Activated CD4-positive, alpha-beta T cell treated with anti-CD3 and anti-CD28 coated beads, Interleukin-2, amount 50 U/mL, for 16 hours (primary cell): ENCODE measurements at regions not wholly inside any gene's neighbourhood (a gene's known extent, or its start where the extent isn't known, plus 50 kb on each side); places are given as distances from the start of the nearest gene placed in this dataset.

Experiments used
- DNase-seq: peaks from one replicate; pipeline ENCODE4 v3.0.0-alpha.2; 2020

DNA sequence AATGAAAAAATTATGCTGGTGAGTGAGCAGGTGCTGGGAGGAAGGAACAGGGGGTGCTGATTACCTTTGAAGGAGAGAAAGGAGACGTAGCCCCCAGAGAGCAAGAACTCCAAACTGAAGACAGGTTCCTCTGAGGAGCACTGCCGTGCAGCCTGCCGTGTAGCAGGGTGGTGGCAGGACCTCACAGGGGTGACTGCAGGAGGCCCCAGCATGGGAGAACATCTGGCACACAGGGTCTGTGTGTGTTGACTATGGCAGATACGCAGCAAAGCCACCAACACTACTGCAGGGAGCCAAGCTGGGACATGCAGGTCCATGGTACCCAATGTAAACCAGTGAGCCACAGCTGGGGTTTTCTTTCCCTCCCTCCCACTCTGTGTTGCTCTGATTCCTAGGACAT, 192.1 kb upstream of the PDE1C start:
- DNase-seq, result no peak

DNA sequence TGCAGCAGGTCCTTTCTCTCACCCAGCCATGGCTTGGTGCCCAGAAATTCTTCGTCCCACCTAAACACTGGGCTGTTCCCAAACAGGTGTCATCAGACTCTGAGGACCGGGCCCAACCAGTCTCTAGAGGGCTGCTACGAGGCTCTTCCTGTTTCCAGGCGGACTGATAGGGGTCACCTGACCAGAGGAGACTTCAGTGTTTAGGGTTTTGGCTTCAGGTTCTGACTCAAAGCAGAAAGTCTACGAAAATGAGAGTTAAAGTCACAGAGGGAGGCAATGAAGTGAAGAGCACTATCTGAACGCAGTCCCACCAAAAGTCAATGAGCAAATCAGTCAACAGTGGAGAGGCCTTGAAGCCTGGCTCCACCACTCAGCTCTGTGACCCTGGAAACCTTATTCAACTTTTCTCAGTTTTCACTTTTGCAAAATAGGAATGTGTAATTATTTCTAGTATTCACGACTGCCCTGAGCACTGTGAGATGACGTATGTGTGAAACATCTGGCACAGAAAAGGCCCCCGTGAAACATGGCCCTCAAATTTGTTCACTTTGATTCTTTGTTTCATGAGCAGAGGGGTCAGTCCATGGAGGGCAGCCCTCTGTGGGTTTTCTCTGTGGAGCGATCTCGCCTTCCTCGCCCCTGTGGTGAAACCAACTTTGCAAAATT, 189.9 kb upstream of the PDE1C start:
- no peak for DNase-seq

DNA sequence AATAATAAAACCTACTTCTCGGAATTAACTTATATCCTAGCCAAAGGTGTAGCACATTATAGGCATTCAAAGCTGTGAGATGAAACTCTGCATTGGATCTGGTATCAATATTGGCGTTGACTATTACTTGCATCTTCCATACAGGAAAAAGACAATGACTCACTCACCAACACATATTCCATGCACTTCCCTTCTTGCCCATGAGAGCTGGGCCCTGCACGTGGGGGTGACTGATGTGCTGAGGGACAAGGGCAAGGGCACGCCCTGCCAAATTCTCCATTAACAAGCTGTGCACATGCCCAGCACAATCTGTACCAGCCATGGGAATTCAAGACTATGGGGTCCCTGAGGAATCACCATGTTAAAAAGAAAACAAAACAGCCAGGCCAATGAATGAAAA, 188.1 kb upstream of the PDE1C start:
- no peak for DNase-seq

DNA sequence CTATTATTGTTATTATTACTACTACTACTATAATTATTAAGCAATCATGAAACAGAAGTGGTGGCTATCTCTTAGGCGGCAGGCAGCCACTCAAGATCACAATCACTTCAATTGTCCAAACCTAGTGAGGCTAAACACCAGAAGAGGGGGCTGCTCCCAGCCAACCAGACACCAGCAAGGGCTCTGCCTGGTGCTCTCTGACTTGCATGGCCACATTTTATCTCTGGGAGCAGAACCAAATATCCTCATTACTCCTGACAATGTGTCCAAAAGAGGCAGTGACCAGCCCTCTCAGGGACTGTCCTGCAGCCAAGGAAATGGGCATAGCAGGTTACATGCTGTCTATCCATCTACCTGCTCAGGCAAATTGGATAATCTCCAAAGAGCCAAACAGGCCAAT, 187.4 kb upstream of the PDE1C start:
- DNase-seq, result no peak

DNA sequence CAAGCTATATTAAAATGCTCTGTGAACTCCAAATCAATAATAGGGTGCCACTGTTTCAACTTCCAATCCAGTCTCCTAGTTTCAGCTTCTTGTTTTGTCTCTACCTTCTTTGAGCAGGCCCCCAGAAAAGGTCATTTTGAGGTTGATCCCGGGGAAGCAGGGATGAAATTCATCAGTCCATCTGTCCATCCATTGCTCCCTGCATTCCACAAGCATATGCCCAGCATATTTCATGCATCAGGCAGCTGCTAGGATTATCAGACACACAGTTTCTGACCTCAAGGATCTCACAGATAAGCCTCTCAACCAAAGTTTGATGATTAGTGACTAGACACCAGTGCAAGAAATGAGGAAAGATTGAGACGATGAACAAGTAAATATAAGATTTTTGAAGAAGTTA, 186.6 kb upstream of the PDE1C start:
- no peak for DNase-seq

DNA sequence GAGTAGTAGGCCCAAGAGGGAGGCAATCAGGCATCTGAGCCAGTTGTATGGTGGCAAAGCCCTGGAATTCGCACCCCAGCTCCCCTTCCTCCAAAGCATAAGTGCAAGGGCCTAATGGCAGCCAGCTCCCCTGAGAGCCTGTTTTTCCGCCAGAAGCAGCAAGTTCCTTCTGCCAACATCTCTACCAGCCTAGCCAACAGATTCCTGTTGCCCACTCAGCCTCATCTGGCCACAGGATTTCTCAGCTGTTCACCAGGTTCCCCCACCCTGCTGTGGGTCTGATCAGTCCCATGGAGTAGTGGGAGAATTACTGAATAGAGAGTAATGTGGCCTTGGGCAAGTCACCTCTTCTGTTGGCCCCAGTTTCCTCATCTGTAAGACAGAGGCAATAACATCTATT, 186.2 kb upstream of the PDE1C start:
- DNase-seq, result no peak

DNA sequence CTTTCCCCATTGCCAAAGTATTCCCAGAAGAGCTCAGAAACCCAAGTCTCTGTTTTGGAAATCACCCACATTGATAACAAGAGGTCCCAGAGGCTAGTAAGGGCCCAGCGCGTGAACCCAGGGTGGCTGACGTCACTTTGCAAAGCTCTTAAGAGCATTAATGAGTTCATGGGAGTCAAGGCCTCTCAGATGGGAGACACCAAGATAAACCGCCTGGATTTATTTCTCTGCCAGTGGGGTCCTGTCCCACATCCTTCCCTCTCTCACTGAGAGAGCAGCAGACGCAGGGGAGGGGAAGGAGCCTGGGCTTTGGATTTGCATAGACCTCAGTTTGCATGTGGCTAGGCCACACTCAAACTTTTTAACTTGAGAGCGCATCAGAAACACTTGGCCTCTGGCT, 184.8 kb upstream of the PDE1C start:
- DNase-seq, result no peak

DNA sequence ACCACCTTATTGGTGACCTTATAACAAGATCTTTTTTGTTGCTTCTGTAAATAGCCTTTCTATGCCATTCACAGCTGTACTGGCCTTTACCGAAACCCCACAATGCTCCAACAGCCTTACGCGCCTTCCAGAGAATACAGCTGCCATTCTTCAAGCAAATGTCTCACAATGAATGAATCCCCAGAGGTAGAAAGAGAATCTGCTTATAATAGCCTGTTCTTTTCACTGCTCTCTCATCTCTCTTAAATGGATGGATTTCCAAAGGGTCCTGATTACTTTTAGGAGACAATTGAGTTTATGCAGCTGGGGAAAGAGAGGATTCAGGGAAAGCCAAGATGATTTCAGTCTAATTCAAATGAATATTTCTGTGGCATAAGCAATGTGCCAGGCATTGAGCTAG, 183.1 kb upstream of the PDE1C start:
- no peak for DNase-seq

DNA sequence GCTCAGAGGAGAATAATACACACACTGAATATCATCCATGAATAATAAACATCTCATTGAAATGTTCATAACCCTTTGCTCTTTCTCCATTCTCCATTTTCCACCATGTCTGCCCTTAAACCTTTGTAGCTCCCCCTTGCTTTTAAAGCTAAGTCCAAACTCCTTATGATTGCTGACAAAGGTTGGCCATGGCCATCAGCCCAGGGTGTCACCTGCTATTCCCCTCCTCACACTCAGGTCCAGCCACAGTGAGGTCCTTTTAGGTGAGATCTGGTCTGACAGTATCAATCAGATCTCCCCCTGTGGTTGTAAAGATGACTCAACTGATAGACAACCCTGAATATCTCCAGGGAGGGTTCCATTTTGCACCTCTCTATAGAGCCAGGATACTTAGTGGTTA, 181.5 kb upstream of the PDE1C start:
- DNase-seq, result no peak

DNA sequence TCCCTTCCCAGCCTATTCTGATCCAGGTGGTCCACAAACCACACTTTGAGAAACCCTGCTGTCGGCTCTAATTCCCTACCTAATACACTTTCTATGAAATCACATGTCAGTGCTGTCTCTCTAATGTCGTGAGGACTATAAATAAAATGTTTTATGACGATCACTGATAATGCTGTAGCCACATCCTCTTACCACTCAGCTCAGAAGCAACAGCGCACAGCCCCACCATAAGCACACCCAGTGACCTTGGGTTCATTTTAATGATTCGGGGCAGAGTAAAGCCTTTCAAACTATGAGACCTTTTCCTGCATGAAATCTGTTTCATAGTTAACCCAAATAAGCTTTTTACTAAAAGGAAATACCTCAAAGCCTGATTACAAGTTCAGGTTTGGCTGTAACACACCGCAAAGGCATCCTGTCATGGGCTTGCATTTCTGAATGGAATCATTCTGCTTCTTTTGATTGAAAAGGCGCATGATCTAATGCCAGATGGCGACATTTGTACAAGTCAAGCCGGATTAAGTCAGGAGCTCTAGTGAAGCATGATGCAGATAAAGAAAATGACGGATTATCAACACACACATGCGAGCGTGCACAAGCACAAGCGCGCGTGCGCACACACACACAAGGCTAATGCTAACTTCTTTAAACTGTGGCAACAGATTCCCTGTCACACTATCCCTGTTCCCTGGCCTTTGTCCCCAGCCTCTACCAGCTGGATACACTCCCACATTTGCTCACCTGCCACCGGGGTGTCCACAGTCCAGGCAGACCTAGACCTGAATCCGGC, 180.5 kb upstream of the PDE1C start:
- no peak for DNase-seq

DNA sequence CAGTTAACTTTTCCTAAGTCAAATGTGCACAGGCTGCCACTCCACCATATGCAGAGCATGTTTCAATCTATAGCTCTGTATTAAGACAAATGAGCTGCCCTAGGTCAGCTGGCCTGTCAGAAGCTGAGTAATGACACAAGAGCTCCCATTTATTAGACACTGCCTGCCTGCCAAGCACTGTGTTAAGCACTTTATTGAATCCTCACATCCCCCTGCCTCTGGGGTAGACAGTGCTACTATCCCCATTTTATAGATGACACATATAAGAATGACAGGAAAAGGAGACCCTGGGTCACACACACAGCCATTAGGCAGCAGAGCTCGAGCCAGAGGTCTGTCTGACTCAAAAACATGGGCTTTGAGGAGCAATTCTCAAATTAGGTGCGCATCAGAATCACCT, 179.8 kb upstream of the PDE1C start:
- DNase-seq, result no peak

DNA sequence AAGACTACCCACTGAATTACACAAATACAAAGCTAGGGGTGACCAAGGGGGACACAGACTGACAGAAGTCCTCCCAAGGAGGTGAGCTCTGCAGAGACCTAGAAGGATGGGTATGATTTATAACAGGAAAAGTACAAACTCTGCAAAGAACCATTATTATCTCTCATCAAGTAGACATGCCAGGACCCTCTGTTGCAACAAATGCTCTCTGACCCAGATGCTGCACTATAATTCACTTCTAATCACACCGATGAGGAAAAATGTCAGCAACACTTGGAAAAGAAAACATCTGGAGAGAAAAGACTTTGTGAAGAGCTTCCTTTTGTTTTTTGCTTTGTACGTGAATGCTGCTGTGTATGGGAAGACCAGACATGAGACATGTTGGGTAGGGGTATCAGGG, 178.3 kb upstream of the PDE1C start:
- DNase-seq, result no peak

DNA sequence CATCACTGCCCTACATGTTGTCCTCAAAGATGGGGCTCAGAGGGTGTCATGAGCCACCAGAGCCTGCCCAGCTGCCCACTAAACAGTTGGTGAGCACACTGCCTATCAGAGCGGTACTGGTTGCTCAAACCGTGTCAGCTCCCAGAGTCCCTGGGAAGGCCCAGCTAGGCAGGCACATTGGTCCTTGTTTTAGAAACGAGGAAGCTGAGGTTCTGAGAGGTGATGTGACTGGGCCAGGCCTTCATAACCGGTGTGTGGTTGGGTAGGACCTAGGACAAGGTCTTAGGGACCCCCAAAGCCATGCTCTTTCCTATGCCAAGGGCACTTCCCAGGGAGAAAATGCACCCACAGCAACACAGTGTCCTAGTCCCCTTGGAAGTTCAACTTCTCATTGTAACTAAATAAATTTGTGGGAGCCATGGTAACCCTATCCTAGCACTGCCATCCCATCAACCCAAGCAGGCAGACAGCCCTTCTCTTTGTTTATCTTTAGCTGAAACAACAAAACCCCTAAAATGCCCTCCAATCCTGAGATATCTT, 174.7 kb upstream of the PDE1C start:
- DNase-seq, result no peak

DNA sequence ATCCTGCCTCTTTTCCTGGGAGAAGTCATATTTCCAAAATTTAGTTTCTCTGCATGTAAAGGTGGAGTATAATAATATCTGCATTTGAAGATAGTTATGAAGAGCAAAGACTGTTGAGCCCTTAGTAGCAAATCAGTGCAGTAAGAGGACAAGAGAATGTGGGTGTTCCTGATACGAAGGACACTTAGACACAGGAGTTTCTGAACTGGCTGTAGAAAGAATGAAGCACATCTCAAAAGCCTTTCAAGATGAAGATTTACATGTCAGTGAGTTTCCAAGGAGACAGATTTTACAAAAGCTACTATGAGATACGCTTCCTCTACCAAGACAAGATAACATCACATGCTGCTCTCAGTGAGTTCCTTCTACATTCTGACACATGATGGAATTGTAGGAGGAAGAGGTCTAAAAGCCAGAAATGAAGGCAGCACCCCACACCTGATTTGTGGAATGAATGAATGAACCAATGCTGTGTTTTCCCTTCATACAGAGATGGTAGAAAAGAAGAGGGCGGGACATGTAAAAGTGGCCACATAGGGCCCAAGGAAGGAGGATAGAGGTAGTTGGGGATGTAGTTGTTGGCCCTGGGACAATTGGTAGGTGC, 173.6 kb upstream of the PDE1C start:
- no peak for DNase-seq

DNA sequence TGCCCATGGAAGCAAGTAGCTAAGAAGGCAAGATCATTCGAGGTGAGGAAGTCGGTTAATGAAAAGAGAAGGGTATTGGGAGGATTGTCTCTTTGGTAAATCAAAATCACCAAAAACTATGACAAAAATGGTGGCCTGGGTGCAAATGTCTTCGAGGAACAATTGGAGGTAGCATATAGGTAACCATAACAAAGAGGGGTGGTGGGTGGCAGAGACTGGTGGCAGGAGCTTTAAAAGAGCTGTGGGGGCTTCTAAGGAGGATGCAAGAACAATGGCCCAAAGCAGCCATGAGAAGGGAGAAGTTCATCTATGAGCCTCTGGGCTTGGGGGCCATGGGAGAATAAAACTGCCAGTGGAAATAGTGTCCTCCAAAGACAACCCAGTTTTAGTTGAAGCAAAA, 172.2 kb upstream of the PDE1C start:
- DNase-seq, result no peak

DNA sequence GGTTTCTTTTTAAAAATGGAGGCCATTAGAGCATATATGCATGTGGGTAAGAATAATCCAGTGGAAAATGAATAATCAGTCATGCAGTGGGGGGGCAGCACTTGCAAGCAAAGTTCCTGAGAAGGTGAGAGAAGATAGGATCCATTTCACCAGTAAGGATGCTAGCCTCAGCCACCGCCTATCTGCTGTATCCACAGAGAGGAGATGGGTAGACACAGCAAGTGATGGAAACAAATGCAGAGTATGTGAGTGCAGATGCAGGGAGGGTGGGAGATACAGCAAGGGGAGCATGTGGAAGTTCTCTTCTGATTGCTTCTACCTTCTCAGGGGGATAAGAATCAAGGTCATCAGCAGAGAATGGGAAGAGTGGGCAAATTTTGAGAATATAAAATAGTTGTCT, 171.4 kb upstream of the PDE1C start:
- no peak for DNase-seq

DNA sequence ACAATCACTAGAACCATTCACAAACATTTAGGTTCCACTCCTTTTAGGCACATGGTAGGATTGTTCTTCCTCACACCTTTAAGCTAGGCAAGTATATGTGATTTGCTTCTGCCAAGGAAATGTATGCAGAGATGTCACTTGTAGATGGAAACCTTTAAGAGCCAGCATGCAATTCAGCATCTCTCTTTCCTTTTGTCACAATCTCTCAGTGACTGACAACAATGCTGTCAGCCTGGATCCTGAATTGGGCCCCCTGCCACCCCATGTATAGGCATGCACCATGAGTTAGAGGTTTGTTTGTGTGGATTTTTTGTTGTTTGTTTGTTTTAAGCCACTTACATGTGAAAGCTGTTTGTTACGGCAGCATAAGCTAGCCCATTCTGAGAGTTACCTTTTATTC, 169.6 kb upstream of the PDE1C start:
- no peak for DNase-seq

DNA sequence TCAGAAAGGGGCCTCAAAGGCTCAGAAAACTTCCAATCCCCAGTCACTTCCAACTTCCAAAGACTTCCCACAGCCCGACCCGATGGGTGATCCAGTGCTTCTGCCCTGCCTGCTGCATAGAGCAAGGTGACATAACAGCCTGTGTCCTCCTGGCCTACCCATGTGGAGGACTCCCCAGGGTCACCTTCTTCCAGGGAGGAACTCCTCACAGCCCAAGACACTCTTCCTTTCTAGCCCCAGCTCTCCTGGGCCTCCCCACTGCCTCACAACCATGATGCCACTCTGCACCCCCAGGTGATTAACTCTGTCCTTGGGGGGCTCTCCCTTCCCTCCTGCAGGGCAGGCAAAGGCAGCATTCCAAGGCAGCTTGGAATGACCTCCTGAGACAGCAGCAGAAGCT, 158.4 kb upstream of the PDE1C start:
- DNase-seq, result no peak

DNA sequence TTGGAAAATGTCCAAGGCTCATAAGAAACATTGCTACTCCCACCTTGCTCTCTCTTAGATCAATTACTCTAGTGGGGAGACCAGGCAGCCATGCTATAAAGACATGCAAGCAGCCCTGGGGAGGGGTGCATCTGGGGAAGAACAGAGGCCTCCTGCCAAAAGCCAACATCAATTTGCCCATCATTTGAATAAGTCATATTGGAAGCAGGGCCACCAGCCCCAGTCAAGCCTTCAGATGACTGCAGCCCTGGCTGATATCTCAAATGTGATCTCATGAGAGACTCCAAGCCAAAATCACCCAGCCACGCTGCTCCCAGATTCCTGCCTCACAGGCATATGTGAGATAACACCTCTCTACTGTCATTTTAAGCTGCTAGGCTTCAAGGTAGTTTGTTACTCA, 157.5 kb upstream of the PDE1C start:
- no peak for DNase-seq

DNA sequence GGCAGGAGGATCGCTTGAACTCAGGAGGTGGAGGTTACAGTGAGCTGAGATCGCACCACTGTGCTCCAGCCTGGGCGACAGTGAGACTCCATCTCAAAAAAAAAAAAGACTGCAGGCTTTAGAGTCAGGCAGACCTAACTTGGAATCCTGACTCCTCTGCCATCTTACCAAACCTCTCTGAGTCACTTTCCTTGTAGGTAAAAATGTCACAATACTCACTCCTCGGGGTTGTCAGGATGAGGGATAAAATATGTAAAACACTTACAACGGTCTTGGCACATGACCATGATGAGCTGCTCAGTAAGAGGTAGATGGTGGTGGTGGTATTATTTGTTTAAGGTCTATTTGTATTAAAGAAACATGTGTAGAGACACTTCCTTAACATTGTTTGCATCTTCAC, 154.1 kb upstream of the PDE1C start:
- no peak for DNase-seq

DNA sequence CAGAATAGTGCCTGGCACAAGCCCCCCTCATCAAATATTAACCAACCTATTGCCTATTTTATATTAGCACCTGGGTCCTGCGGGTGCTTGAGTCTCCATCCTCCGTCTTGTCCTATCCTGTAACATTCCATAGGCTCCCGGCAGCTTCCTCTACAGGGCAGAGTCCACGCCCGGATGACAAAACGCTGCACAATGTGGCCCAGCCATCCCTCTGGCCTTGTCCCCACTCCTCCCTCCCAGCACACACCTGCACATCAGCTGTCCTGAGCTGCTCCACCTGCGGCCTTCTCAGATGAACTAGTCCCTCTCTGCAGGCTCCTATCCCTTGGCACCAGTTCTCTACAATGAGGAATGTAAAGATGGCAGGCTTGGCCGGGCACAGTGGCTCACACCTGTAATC, 153.5 kb upstream of the PDE1C start:
- no peak for DNase-seq

DNA sequence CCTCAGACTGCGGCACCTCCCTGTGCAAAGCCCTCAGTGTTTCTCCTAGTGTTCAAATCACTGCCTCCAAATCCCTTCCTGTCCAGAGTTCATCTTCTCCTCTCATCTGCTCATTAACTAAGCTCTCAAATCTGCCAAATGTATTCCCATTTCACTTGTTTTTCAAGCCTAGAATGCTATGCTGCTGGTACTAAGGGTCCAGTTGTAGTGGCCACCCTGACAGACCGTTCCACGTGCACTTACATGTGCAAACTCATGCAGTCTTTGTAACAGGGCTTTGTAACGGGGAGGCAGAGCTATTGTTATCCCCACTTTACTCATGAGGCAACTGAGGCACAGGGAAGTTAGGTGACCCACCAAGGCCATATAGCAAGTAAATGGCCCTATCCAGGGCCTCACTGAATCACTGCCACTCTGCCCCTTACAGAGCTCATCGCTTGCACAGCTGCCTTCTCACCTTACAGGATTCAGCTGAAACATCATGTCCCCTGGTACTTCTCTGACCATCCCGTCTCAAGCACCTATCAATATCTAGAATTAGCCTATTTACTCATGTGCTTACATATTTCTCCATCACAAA, 153.0 kb upstream of the PDE1C start:
- no peak for DNase-seq

DNA sequence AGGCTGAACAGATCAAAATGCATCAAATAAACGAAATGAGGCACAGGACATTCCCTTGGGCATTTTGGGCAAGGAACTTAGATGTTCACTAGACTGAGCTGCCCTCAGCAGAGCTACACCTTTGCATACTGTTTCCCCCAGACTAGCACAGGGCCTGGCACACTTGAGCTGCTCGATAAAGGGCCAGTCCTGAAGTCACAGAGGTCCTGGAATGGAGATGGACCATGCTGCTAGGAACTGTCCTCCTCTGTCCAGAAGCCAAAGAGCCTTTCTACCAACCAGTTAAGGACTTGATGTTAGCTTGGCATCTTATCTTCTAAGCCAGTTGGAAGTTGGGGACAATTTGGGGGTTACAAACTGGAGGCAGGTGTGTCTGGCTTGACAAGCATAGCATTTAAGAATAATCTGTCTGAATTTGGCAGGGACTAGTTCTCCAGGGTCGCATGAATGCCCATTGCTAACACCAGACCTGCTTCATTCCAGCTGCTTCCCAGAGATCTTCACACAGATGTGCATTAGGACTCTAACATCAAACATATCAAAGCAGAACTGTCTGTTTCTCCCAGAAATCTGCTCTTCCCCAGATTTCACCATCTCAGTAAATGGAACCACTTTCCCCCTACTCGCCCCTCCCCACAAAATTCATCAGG, 152.2 kb upstream of the PDE1C start:
- DNase-seq, result no peak
